SH-SY5Y (cell line): ENCODE measurements at regions not wholly inside any gene's neighbourhood (a gene's known extent, or its start where the extent isn't known, plus 50 kb on each side); places are given as distances from the start of the nearest gene placed in this dataset.

Experiments used
- GATA2 ChIP-seq: IDR thresholded peaks from 2 replicates; pipeline ENCODE4 v1.6.1; 2011; ENCODE audit warnings: mild to moderate bottlenecking, low read depth, low read length
- GATA3 ChIP-seq: IDR thresholded peaks from 2 replicates; pipeline ENCODE4 v1.6.1; 2011; ENCODE audit warnings: low read depth, mild to moderate bottlenecking, low read length, moderate library complexity

DNA sequence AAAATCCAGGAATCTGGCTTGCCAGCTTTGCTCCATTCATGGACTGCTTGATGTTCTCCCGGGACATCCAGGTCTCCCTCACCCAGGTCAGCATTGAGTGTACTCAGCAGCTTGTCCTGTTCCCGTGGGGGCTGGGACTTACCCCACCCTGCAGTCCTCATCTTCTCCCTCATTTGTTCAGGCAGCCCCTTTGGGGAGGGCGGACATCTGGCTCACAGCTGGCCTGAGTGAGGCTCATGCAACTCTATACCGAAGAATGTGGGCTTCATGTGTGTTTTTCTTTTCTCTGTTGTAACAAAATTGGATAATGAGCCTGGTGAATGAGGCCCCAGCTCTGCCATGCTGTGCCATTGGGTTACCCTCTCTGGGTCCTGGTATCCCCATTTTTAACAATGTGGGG, 227.7 kb upstream of the TENM4 start:
- no peak for TF ChIP-seq GATA2
- TF ChIP-seq GATA3 = no peak
